A549 (cell line): ENCODE measurements at regions not wholly inside any gene's neighbourhood (a gene's known extent, or its start where the extent isn't known, plus 50 kb on each side); places are given as distances from the start of the nearest gene placed in this dataset.

Experiments
- CTCF ChIP-seq: fragments of >200 bp; sonication (Bioruptor Twin); formaldehyde crosslinking; IDR thresholded peaks from 3 replicates; pipeline ENCODE4 v1.5.1; 2016
- EP300 ChIP-seq, 2 experiments: fragments of >200 bp; sonication (Bioruptor Twin); formaldehyde crosslinking; IDR thresholded peaks; 2 replicates in 1 of 2; 3 replicates in 1 of 2; pipeline ENCODE4 v1.6.1; 2016 to 2017
- ESRRA ChIP-seq: fragments of 150-350 bp; IDR thresholded peaks from 2 replicates; pipeline ENCODE4 v1.6.1; 2014; ENCODE audit warnings: mild to moderate bottlenecking, low read length, borderline replicate concordance
- HDAC2 ChIP-seq: fragments of 200-600 bp; sonication (generic); IDR thresholded peaks from 2 replicates; pipeline ENCODE4 v1.6.1; 2016
- HMGXB4 ChIP-seq: fragments of 250-450 bp; sonication (Bioruptor Pico); IDR thresholded peaks from 2 replicates; pipeline ENCODE4 v1.5.0; 2021; ENCODE audit warnings: mild to moderate bottlenecking, moderate library complexity, borderline replicate concordance
- NFE2L2 ChIP-seq: fragments of 150-350 bp; conservative IDR thresholded peaks from 2 replicates; pipeline ENCODE4 v1.6.1; 2014; ENCODE audit warnings: low read length
- RAD21 ChIP-seq, 2 experiments: fragments of >200 bp in 1 of 2; sonication (Bioruptor Twin) in 1 of 2; formaldehyde crosslinking in 1 of 2; IDR thresholded peaks in 1 of 2; conservative IDR thresholded peaks in 1 of 2; 2 replicates in 1 of 2; 3 replicates in 1 of 2; pipeline ENCODE4 v1.6.1; 2012 to 2018; ENCODE audit warnings: inconsistent platforms in 1 of 2
- RFX5 ChIP-seq: fragments of 450-650 bp; IDR thresholded peaks from 2 replicates; pipeline ENCODE4 v1.7.1; 2014; ENCODE audit warnings: antibody characterized with exemption, mild to moderate bottlenecking, moderate library complexity

DNA sequence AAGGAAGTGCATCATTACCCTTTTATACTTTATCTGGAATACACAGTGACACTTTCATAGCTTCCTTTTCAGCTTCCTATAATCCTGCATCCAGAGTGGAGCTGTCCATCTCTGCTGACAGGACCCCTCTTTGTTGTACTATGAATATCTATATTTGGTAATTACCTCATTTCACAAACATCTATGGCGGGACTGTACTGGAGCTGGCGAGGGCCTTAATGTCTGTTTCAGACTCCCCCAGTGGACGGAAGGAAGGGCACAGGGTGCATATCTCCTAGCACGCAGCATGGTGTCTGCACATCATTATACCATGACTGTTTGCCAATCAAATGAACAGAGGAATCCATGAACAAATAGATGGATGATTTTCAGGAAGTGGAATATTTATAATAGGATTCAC lies 142.3 kb downstream of the SOX11 start:
- TF ChIP-seq CTCF, result no peak
- no peak for TF ChIP-seq RFX5
- no peak for TF ChIP-seq EP300 (IDR thresholded peaks at IDR 0.05)
- TF ChIP-seq ESRRA, result no peak
- TF ChIP-seq HDAC2, result no peak
- TF ChIP-seq HMGXB4 (CRISPR knock-in tag), result no peak
- TF ChIP-seq RAD21 (conservative IDR thresholded peaks at IDR 0.05 in 1 of 2, IDR thresholded peaks at IDR 0.05 in 1 of 2), result no peak
- no peak for TF ChIP-seq NFE2L2
